Midbrain (tissue), 1 donor: ENCODE measurements at regions not wholly inside any gene's neighbourhood (a gene's known extent, or its start where the extent isn't known, plus 50 kb on each side); places are given as distances from the start of the nearest gene placed in this dataset.
"Not testable (repeated sequence)": the region's sequence is repeated elsewhere in the genome, so short reads cannot be mapped to it uniquely, and the experiment has no call there.

Experiments
- DNase-seq: peaks from one replicate; lab custom pipeline; 2025; lab: John Stamatoyannopoulos, UW

DNA sequence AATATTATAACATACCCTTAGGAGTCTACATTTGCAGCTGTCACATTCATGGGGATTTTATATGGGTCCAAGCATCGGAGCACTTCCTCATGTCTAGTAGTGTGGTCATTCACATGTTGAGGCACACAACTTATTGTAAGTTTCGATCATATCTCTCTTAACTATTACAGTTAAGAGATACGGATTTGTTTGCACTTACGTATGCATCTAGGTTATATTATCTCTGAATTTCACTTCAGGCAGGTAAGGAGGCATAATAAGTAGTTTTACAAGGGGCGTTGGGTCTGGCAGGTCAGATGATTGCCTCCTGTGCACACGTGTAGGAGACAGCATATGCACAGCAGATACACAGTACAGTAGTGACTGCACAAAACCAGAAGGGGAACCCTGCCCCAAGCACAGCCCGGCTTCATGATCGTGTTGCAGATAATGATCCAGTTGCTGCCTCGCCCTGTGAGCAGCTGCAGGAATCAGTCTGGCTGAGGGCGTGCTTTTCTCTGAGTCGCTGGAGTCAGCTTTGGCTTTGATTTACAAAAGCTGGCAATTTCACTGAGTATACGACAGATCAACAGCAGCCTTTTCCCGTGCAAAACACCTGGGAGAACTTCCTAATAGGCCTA lies 302.9 kb upstream of the GATB start:
- DNase-seq = no peak

- no peak for DNase-seq
Measured at GRCh38 chr4:152062936-152063620, 302.3 kb upstream of the GATB start.

GRCh38 chr4:152054731-152055130 lies 293.9 kb upstream of the GATB start:
- DNase-seq = no peak

- DNase-seq = no peak
Measured at GRCh38 chr4:152052451-152053057, 291.7 kb upstream of the GATB start.

DNA sequence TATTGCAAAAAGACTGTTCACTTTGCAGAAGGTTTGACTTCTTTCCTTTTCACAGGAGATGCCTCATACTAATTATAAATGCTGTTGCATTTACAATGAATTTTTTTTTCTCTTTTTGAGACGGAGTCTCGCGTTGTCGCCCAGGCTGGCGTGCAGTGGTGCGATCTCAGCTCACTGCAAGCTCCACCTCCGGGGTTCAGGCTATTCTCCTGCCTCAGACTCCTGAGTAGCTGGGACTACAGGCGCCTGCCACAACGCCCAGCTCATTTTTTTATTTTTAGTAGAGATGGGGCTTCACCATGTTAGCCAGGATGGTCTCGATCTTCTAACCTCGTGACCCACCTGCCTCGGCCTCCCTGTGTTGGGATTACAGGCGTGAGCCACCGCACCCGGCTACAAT lies 290.5 kb upstream of the GATB start:
- DNase-seq = not testable (repeated sequence)

DNA sequence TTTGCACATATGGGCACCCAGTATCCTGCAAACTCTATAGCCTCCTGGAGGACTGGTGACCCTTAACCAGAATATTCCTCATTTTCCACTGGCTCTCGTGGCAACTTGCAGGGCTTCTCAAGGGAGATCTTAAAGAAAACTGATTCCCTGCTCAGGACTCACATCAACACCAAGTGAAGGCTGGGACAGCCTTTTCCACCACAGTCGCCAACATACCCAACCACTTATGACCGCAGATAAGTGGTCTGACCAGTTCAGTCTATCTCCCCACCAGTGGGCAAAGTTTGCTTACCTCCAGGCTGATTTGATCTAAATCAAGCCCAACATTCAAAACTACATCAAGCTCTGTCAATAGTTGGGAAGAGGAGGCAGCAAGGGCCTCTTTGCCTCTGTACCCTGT lies 289.3 kb upstream of the GATB start:
- no peak for DNase-seq

DNA sequence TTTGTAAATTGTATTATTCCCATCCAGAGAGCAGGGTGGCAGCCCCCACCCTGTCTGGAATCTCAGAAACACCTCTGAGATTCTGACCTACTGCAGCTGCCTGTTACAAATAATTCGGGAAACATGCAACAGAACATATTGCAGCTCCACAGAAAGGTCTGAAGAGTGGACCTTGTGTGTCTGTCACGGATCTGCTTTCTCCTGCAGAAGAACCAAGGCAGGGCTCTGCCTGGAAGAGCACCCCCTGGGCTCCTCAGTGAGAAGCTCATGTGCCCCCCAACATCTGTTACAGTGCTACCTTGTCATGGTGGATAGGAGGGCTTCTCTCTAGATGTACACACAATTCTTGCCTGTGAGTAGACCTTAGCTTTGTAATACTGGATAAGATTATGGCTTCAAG lies 286.6 kb upstream of the GATB start:
- no peak for DNase-seq

DNA sequence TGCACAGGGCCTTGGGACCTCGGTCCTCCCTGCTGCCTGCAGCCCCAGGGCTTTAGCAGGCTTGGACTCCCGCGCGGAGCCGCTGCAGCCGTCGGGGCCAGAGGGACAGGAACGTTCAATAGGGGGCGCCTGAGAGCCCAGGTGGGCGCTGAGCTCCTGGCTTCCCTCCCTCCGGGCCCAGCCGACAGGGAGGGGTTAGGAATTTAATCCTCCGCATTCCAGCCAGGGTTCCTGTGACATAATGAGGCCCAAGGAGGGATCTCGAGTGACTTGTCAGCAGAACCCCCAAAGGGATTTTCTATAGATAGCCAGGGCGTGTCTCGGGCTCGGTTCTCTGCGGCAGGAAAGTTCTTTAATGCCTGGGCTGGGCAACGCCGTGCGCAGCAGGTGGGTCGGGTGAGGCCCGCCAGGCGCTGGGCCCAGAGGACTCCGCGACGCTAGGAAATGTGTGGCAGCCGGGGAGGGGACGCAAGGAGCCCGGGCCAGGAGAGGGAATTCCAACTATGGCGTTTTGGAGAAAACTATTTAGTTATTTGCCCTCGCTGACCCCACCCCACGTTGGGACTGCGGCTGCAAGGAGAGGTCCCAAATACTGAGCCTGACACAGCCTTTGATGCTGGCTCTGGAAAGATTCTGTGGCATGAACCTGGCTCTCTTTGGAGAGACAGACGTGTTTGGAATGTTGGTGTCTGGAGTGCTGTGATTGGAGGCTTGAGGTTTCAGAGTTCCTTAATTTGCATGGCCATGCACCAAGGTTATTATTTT lies 285.2 kb upstream of the GATB start:
- DNase-seq = no peak

GRCh38 chr4:152045449-152045806 lies 284.6 kb upstream of the GATB start:
- DNase-seq = no peak

DNA sequence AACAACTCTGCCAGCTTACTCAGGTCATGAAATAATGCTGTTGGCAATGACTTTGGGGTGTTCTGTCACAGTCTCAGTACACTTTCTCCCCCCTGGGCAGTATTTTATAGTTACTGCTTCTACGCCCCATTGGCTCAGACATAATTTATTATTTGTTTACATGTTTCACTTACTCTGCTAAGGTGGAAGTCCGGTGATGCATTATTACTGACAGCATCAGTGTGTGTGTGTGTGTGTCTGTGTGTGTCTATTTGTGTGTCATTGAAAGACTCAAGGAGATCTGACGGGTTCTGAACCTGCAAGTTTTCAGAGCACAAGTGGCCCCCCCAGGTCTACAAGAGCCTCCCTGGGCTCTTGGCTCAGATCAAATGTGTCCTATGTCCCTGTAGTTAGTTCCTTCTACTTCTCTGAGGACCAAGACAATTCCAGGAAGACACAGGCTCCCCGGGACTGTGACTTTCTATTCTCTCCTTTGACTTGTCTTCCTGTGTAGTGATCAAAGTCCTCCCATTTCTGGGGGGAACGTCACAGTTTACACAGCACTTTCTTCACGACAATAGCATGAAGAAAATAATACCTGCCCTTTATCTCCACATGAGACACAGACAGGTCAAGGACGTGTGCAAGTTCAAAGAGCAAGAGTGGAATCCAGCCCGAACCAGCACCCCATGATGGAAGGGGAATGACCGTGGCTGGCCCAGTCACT lies 283.7 kb upstream of the GATB start:
- no peak for DNase-seq

GRCh38 chr4:152041295-152041694 lies 280.5 kb upstream of the GATB start:
- no peak for DNase-seq

DNA sequence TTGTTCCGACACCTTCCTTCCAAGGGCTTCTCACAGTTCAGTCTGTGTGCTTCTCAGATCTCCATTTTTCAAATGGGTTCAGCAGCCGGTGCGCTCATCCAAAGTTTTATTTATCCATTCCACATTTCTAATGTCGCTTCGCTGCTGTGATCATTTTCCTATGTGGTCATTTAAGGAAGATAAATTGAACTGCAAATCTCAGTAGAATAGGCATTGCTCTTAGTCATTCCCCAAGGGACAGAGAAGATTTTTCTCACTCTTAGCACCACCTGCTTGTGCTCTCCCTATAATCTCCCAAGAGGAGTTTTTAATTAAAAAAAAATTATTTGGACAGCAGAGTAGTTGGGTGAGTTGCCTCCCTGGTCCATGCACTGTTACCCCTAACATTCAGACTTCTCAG lies 278.9 kb upstream of the GATB start:
- DNase-seq = no peak

- no peak for DNase-seq
Measured at GRCh38 chr4:152039023-152039481, 278.2 kb upstream of the GATB start.

- no peak for DNase-seq
Measured at GRCh38 chr4:152038238-152038637, 277.4 kb upstream of the GATB start.

DNA sequence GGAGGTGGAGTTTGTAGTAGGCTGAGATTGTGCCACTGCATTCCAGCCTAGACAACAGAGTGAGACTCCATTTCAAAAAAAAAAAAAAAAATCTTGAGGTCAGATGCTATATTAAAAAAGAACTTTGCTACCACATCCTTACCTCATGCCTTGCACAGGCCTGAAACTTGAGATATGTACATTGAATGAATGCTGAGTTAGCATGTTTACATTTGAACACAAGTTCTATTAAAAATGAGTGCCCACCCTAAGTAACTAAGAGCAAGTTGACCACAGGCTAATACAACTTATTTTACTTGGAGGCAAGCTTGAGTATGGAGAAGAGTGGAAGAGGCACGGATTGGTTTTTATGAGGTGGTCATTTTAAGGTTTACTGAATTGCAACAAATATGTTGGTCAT lies 276.6 kb upstream of the GATB start:
- DNase-seq = no peak

GRCh38 chr4:152033621-152034020 lies 272.8 kb upstream of the GATB start:
- DNase-seq = no peak

DNA sequence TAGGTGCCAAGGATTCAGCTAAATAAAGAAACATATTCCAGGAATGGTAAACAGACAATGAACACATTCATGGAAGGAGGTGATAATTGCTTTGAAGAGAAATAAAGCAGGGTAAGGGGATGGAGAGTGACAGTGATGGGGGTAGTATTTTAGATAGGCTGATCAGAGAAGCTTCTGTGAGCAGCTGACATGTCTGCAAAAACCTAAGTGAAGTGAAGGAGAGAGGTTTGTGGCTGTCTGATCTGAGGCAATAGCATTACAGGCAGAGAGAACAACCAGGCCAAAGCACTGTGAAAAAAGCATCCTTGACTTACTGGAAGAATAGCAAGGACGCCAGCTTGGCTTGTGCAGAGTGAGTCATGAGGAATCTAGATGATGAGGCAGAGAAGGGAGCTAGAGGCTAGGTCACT lies 271.9 kb upstream of the GATB start:
- DNase-seq = no peak

DNA sequence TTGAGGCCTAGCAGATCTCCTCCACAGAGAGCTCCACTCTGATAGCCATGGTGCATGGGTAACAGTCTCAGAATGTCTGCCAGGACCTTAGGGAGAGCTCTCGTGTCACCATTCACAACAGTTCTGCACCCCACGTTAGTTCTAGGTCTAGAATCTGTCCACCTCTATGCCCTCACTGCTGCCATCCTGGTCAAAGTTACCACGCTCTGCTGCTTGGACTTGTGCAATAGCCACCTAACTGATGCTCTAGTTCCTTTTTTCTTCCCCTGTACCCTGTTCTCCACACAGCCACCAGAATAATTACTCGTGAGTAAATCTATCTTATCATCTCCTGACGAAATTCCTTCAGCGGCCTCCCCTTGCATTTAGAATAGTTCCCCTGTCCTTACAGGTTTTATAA lies 268.8 kb upstream of the GATB start:
- no peak for DNase-seq

- no peak for DNase-seq
Measured at GRCh38 chr4:152028131-152028530, 267.3 kb upstream of the GATB start.

GRCh38 chr4:152024881-152025280 lies 264.1 kb upstream of the GATB start:
- DNase-seq = no peak

DNA sequence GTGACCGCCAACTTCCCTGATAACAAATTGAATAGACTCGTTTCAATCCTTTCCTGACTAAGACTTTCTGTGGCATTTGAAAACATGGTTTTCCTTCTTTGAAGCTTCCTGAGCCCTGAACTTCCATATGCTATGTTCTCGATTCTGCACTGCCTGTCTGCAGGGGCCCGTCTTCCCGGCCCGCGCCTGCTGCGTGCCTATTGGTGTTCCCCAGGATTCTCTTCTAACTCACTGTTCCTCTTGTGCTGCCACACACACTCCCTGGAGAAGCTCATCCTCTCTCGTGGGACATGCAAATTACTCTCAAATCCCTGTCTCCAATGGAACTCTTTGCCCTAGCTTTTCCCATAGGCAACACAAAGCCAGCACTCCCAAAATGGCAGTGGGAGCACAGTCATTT lies 262.9 kb upstream of the GATB start:
- no peak for DNase-seq

DNA sequence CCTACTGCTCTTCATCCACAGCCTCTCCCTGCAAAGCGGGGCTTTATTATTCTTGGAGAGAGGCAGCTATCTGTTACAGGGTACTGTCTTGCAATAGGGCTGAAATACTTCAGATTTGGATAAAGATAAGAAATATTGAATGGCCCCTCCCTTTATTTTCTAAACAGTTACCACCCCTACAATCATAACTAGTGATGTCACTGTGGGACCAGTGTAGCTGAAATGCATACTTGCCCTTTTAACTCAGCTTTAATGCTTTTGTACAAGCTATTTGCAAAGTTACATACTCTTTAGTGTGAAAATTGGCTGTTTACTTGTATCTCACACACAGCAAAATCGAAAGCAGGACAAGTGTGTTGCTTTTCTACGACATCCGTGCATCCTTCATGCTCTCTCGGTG lies 261.7 kb upstream of the GATB start:
- DNase-seq = no peak
